RWPE2 (cell line): ENCODE measurements at regions not wholly inside any gene's neighbourhood (a gene's known extent, or its start where the extent isn't known, plus 50 kb on each side); places are given as distances from the start of the nearest gene placed in this dataset.

ENCODE experiments used
- ATAC-seq: fragments of 200-7000 bp; cut with Tn5 transposase; 3 replicates; pipeline ENCODE4 v1.9.1; 2021; ENCODE audit warnings: low read depth
- DNase-seq: peaks from one replicate; pipeline ENCODE4 v3.0.0-alpha.2; 2020; ENCODE audit warnings: low spot score
- H3K27ac ChIP-seq: fragments of 450-650 bp; 2 replicates; pipeline ENCODE4 v1.5.1; 2017; ENCODE audit warnings: mild to moderate bottlenecking; ENCODE audit not compliant: poor library complexity, severe bottlenecking
- H3K27me3 ChIP-seq: fragments of 250-450 bp; sonication (Bioruptor Pico); 2 replicates; pipeline ENCODE4 v1.5.1; 2021; ENCODE audit warnings: mild to moderate bottlenecking, moderate library complexity; ENCODE audit not compliant: insufficient read depth, poor library complexity, severe bottlenecking
- H3K36me3 ChIP-seq: fragments of 250-450 bp; sonication (Bioruptor Pico); 2 replicates; pipeline ENCODE4 v1.5.1; 2020; ENCODE audit warnings: low read depth, mild to moderate bottlenecking, moderate library complexity
- H3K4me1 ChIP-seq: fragments of 250-450 bp; sonication (Bioruptor Pico); 2 replicates; pipeline ENCODE4 v1.5.1; 2021; ENCODE audit warnings: mild to moderate bottlenecking, moderate library complexity; ENCODE audit not compliant: insufficient read depth, poor library complexity, severe bottlenecking
- H3K4me3 ChIP-seq: fragments of 250-450 bp; sonication (Bioruptor Pico); 2 replicates; pipeline ENCODE4 v1.5.1; 2021; ENCODE audit warnings: mild to moderate bottlenecking, moderate library complexity; ENCODE audit not compliant: severe bottlenecking
- H3K9me3 ChIP-seq: fragments of 250-450 bp; sonication (Bioruptor Pico); 2 replicates; pipeline ENCODE4 v1.5.1; 2021; ENCODE audit warnings: mild to moderate bottlenecking, moderate library complexity; ENCODE audit not compliant: severe bottlenecking
- TF ChIP-seq, protein P1 (sequence below): fragments of 450-650 bp; IDR thresholded peaks from one replicate; pipeline ENCODE4 v1.5.1; 2017; ENCODE audit warnings: mild to moderate bottlenecking, moderate library complexity; ENCODE audit not compliant: poor library complexity, severe bottlenecking

DNA sequence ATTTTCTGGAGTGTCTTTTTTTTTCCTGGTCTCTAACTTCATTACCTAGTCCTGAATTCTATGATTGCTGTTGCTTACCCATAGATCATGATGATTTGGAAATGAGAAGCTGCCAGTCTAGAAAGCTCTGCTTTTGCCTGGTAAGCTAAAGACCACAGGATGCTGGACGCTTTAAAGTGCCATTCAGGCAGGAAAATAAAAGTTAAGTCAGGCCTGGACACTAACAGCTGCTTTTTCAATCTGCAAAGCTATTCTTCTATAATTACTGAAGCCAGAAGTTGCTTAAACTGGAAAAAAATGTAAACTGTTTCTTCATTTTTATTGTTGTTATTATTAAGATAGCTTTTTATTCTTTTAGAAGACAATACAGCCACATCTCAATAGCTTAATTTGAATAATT lies 129.8 kb upstream of the SPACA1 start:
- H3K4me3 ChIP-seq = no peak overlapping the region

DNA sequence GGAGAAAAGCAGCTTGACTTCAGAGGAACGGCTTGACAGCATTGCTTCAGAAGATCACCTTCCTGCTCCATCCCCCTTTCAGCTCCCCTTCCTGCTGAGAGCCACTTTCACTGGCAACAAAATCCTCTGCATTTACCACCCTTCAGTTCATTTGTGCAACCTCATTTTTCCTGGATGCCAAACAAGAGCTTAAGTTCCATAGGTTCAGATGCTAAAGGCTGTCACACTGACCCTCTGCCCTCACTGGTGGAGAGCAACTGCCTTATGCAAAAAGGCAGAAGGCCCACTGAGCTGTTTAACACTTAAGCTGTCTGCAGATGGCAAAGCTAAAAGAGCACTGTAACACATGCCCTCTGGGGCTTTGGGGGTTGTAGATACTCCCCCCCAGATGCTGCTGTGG lies 131.2 kb upstream of the SPACA1 start:
- Histone ChIP-seq H3K4me1 (no peaks in the 10 kb centered on the region), H3K9me3 (no peaks in the 10 kb centered on the region), H3K27ac (no peak overlapping the region), H3K36me3 (no peaks in the 10 kb centered on the region), H3K27me3 (no peaks in the 10 kb centered on the region), H3K4me3 (no peak overlapping the region)
- no peak for DNase-seq
- no peak for ATAC-seq
- TF ChIP-seq, protein P1, sequence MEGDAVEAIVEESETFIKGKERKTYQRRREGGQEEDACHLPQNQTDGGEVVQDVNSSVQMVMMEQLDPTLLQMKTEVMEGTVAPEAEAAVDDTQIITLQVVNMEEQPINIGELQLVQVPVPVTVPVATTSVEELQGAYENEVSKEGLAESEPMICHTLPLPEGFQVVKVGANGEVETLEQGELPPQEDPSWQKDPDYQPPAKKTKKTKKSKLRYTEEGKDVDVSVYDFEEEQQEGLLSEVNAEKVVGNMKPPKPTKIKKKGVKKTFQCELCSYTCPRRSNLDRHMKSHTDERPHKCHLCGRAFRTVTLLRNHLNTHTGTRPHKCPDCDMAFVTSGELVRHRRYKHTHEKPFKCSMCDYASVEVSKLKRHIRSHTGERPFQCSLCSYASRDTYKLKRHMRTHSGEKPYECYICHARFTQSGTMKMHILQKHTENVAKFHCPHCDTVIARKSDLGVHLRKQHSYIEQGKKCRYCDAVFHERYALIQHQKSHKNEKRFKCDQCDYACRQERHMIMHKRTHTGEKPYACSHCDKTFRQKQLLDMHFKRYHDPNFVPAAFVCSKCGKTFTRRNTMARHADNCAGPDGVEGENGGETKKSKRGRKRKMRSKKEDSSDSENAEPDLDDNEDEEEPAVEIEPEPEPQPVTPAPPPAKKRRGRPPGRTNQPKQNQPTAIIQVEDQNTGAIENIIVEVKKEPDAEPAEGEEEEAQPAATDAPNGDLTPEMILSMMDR = no peak

More for the DNA sequence above, 129.8 kb upstream of the SPACA1 start:
- ATAC-seq (no peak), DNase-seq (no peak)
- no peaks in the 10 kb centered on the region for H3K27me3 ChIP-seq
- no peaks in the 10 kb centered on the region for H3K4me1 ChIP-seq
- no peaks in the 10 kb centered on the region for H3K36me3 ChIP-seq
- no peaks in the 10 kb centered on the region for H3K9me3 ChIP-seq
- TF ChIP-seq, protein P1 = no peak
- no peak overlapping the region for H3K27ac ChIP-seq

DNA sequence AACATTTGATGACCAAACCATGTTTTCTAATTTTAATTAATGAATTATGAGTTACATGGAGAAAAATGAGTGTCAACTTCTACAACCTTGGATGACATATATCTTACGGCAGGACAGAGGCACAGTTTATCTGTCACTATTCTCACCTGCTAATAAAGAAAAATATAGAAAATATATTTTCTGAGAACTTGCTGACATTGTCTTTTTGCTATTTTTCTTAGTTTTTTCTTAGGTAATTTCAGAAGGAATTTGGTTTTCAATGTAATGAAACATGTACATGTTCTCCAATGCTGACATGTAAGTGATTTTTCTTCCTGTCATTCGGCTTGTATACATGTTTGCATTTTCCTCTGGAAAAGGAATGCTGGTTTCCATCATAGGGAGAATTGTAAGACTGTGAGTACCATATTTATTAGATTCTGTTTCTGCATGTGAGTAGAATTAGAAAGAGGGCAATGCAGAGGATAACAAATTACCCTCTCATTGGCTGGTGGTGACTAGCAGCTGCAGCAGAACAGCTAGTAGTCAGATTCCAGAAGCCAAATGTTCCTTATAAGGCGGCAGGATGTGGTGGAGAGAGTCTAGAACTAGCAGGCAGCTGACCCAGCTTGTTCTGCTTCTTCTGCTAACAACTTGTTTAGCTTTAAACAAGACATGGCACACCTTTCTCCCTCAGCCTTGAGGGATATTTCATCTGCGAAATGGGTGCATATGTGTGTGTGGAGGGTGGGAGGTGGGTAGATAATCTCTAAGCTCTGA lies 132.8 kb upstream of the SPACA1 start:
- H3K9me3 ChIP-seq = no peaks in the 10 kb centered on the region
- DNase-seq (no peak), ATAC-seq (no peak)
- no peak overlapping the region for H3K4me3 ChIP-seq
- H3K27me3 ChIP-seq = no peaks in the 10 kb centered on the region
- H3K4me1 ChIP-seq = no peaks in the 10 kb centered on the region
- H3K36me3 ChIP-seq = no peaks in the 10 kb centered on the region
- H3K27ac ChIP-seq = no peak overlapping the region
- TF ChIP-seq, protein P1 = no peak

DNA sequence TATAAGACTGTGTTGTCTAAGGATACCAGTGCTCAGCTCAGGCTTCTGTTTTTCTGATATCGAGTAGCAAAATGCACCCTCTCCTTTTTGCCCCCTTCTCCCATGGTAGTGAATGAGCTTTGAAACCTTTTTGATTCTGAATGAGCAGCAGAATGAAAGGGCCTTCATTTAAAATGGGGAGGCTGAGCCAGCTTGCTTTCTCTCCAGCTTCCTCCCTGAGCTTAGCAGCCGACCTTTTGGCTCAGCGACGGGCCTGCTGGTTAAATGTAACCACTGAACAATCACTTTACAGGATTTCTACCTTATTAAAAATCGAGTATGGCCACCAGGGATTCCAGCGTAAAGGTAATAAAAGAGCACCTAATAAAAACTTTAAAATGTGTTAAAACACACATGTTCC lies 133.7 kb upstream of the SPACA1 start:
- no peak for ATAC-seq
- no peaks in the 10 kb centered on the region for H3K27me3 ChIP-seq
- no peak overlapping the region for H3K27ac ChIP-seq
- no peaks in the 10 kb centered on the region for H3K36me3 ChIP-seq
- TF ChIP-seq, protein P1 = no peak
- no peak overlapping the region for H3K4me3 ChIP-seq
- H3K4me1 ChIP-seq = no peaks in the 10 kb centered on the region
- no peaks in the 10 kb centered on the region for H3K9me3 ChIP-seq
- no peak for DNase-seq

DNA sequence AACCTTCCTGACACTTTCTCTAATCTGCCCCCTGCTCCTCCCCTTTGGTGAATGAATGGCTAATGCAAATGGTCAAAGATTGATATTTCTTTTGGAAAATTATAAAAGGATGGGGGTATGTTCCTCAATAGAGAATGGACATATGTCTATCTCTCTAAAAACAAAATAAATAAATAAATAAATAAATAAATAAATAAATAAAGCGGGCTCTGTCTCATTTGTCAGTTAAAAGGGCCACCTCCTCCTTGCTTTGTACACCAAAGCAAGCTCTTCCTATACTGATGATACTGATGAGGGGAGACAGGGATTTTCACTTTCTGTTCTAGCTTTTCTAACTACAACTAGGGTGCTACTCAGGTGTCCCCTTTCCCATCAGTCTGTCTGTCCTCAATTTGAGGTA lies 135.5 kb upstream of the SPACA1 start:
- TF ChIP-seq, protein P1 = no peak
- Histone ChIP-seq H3K4me1 (no peaks in the 10 kb centered on the region), H3K9me3 (no peaks in the 10 kb centered on the region), H3K36me3 (no peaks in the 10 kb centered on the region), H3K4me3 (no peak overlapping the region), H3K27me3 (no peaks in the 10 kb centered on the region), H3K27ac (no peak overlapping the region)
- no peak for DNase-seq
- ATAC-seq = no peak
